K562 (cell line): ENCODE measurements at regions not wholly inside any gene's neighbourhood (a gene's known extent, or its start where the extent isn't known, plus 50 kb on each side); places are given as distances from the start of the nearest gene placed in this dataset.

Experiments used
- BRCA1 ChIP-seq, 2 experiments: fragments of 450-650 bp in 1 of 2; sonication (generic) in 1 of 2; formaldehyde crosslinking in 1 of 2; IDR thresholded peaks; 2 replicates each; pipeline versions ENCODE4 v1.5.0 to v1.6.1; 2017 to 2020; ENCODE audit warnings: mild to moderate bottlenecking in 1 of 2, missing genetic modification reagents in 1 of 2
- JUN ChIP-seq, 2 experiments: sonication (generic) in 1 of 2; formaldehyde crosslinking in 1 of 2; IDR thresholded peaks; 2 replicates each; pipeline versions ENCODE4 v1.6.1 to v1.8.0; 2012 to 2022; ENCODE audit warnings: borderline replicate concordance in 2 of 2, mild to moderate bottlenecking in 2 of 2, improper control_type of control experiment in 1 of 2, low read depth in 1 of 2, low read length in 1 of 2, missing genetic modification reagents in 1 of 2
- MTA3 ChIP-seq: fragments of 450-650 bp; formaldehyde crosslinking; IDR thresholded peaks from 2 replicates; pipeline ENCODE4 v1.6.1; 2017; ENCODE audit warnings: mild to moderate bottlenecking, borderline replicate concordance
- MXI1 ChIP-seq: IDR thresholded peaks from 2 replicates; pipeline ENCODE4 v1.6.1; 2011; ENCODE audit warnings: low read depth, mild to moderate bottlenecking, improper control_type of control experiment, low read length
- RCOR1 ChIP-seq, 2 experiments: IDR thresholded peaks; 2 replicates each; pipeline ENCODE4 v1.6.1; 2012; ENCODE audit warnings: low read depth in 2 of 2, low read length in 2 of 2, borderline replicate concordance in 1 of 2, improper control_type of control experiment in 1 of 2
- TEAD4 ChIP-seq, 2 experiments: sonication (generic) in 1 of 2; formaldehyde crosslinking in 1 of 2; IDR thresholded peaks; 2 replicates each; pipeline versions ENCODE4 v1.6.1 to v1.8.0; 2012 to 2022; ENCODE audit warnings: borderline replicate concordance in 1 of 2, inconsistent platforms in 1 of 2, low read length in 1 of 2, mild to moderate bottlenecking in 1 of 2, missing genetic modification reagents in 1 of 2
- TGIF2 ChIP-seq: sonication (generic); formaldehyde crosslinking; IDR thresholded peaks from 2 replicates; pipeline ENCODE4 v1.8.1; 2022; ENCODE audit warnings: mild to moderate bottlenecking, missing genetic modification reagents, moderate library complexity
- ZKSCAN1 ChIP-seq: fragments of 150-350 bp; IDR thresholded peaks from 2 replicates; pipeline ENCODE4 v1.6.1; 2016; ENCODE audit warnings: low read depth, low read length
- ZNF347 ChIP-seq: fragments of 450-650 bp; formaldehyde crosslinking; IDR thresholded peaks from 2 replicates; pipeline ENCODE4 v1.4.0; 2020; ENCODE audit warnings: low read depth, mild to moderate bottlenecking, moderate library complexity
- TF ChIP-seq, protein P1 (sequence below): sonication (generic); formaldehyde crosslinking; IDR thresholded peaks from 2 replicates; pipeline ENCODE4 v1.9.0; 2022; ENCODE audit warnings: mild to moderate bottlenecking, missing genetic modification reagents
- TF ChIP-seq, protein P2 (sequence below): fragments of 450-650 bp; formaldehyde crosslinking; IDR thresholded peaks from 2 replicates; pipeline ENCODE4 v1.4.0; 2020; ENCODE audit warnings: mild to moderate bottlenecking, moderate library complexity
- TF ChIP-seq, protein P3 (sequence below), 2 experiments: fragments of 450-650 bp; formaldehyde crosslinking in 1 of 2; IDR thresholded peaks; 2 replicates each; pipeline versions ENCODE4 v1.4.0 to v1.6.1; 2014 to 2020; ENCODE audit warnings: mild to moderate bottlenecking in 2 of 2, borderline replicate concordance in 1 of 2, low read depth in 1 of 2

GRCh38 chr4:115729739-115730266 lies 616.4 kb upstream of the NDST4 start:
- no peak for TF ChIP-seq TEAD4 (IDR thresholded peaks at IDR 0.05; ENCODE audit: low read length)
- no peak for TF ChIP-seq TEAD4 (CRISPR knock-in tag; IDR thresholded peaks at IDR 0.05; ENCODE audit: borderline replicate concordance)
- TF ChIP-seq RCOR1 (IDR thresholded peaks at IDR 0.05; ENCODE audit: borderline replicate concordance in 1 of 2, low read depth in 2 of 2, low read length in 2 of 2): no peak
- no peak for TF ChIP-seq MTA3
- TF ChIP-seq, protein P1, sequence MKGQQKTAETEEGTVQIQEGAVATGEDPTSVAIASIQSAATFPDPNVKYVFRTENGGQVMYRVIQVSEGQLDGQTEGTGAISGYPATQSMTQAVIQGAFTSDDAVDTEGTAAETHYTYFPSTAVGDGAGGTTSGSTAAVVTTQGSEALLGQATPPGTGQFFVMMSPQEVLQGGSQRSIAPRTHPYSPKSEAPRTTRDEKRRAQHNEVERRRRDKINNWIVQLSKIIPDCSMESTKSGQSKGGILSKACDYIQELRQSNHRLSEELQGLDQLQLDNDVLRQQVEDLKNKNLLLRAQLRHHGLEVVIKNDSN: no peak
- no peak for TF ChIP-seq ZKSCAN1
- no peak for TF ChIP-seq MXI1
- no peak for TF ChIP-seq BRCA1 (IDR thresholded peaks at IDR 0.05)
- TF ChIP-seq BRCA1 (CRISPR knock-in tag; IDR thresholded peaks at IDR 0.05): no peak
- TF ChIP-seq JUN (IDR thresholded peaks at IDR 0.05; ENCODE audit: borderline replicate concordance, low read depth, low read length): no peak
- TF ChIP-seq JUN (CRISPR knock-in tag; IDR thresholded peaks at IDR 0.05; ENCODE audit: borderline replicate concordance): no peak
- no peak for TF ChIP-seq ZNF347 (CRISPR knock-in tag)
- no peak for TF ChIP-seq TGIF2 (CRISPR knock-in tag)
- TF ChIP-seq, protein P2, sequence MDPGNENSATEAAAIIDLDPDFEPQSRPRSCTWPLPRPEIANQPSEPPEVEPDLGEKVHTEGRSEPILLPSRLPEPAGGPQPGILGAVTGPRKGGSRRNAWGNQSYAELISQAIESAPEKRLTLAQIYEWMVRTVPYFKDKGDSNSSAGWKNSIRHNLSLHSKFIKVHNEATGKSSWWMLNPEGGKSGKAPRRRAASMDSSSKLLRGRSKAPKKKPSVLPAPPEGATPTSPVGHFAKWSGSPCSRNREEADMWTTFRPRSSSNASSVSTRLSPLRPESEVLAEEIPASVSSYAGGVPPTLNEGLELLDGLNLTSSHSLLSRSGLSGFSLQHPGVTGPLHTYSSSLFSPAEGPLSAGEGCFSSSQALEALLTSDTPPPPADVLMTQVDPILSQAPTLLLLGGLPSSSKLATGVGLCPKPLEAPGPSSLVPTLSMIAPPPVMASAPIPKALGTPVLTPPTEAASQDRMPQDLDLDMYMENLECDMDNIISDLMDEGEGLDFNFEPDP (CRISPR knock-in tag): no peak
- TF ChIP-seq, protein P3, sequence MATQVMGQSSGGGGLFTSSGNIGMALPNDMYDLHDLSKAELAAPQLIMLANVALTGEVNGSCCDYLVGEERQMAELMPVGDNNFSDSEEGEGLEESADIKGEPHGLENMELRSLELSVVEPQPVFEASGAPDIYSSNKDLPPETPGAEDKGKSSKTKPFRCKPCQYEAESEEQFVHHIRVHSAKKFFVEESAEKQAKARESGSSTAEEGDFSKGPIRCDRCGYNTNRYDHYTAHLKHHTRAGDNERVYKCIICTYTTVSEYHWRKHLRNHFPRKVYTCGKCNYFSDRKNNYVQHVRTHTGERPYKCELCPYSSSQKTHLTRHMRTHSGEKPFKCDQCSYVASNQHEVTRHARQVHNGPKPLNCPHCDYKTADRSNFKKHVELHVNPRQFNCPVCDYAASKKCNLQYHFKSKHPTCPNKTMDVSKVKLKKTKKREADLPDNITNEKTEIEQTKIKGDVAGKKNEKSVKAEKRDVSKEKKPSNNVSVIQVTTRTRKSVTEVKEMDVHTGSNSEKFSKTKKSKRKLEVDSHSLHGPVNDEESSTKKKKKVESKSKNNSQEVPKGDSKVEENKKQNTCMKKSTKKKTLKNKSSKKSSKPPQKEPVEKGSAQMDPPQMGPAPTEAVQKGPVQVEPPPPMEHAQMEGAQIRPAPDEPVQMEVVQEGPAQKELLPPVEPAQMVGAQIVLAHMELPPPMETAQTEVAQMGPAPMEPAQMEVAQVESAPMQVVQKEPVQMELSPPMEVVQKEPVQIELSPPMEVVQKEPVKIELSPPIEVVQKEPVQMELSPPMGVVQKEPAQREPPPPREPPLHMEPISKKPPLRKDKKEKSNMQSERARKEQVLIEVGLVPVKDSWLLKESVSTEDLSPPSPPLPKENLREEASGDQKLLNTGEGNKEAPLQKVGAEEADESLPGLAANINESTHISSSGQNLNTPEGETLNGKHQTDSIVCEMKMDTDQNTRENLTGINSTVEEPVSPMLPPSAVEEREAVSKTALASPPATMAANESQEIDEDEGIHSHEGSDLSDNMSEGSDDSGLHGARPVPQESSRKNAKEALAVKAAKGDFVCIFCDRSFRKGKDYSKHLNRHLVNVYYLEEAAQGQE (IDR thresholded peaks at IDR 0.05; ENCODE audit: borderline replicate concordance): no peak
- TF ChIP-seq, protein P3 (CRISPR knock-in tag; IDR thresholded peaks at IDR 0.05; ENCODE audit: low read depth): no peak
